MCF 10A (cell line): ENCODE measurements at regions not wholly inside any gene's neighbourhood (a gene's known extent, or its start where the extent isn't known, plus 50 kb on each side); places are given as distances from the start of the nearest gene placed in this dataset.

Experiments used
- BruUV-seq: library from RNA; stranded (reverse); fragments of 400-500 nt; replicated peaks from 2 replicates; lab custom pipeline; 2021; lab: Mats Ljungman, UMichigan
- CTCF ChIA-PET: fragments of 300-600 bp; sonication (Branson Sonifier 250); formaldehyde crosslinking; extraction: SDS; loops from one replicate; lab custom pipeline; 2021; ENCODE audit warnings: antibody characterized with exemption, inconsistent platforms; lab: Yijun Ruan, JAX
- POLR2A ChIA-PET: fragments of 300-600, 350-650 bp; sonication (Branson Sonifier 250); formaldehyde crosslinking; extraction: SDS; loops from one replicate; lab custom pipeline; 2020; ENCODE audit warnings: antibody characterized with exemption, inconsistent platforms; lab: Yijun Ruan, JAX
- DNase-seq: peaks from one replicate; pipeline ENCODE4 v3.0.0-alpha.2; 2018; ENCODE audit not compliant: unreplicated experiment
- H3K27ac Mint-ChIP-seq: one replicate; pipeline ENCODE4 v1.8.0; 2022; ENCODE audit warnings: mild to moderate bottlenecking, low read depth, mixed read lengths; ENCODE audit not compliant: unreplicated experiment
- H3K27me3 Mint-ChIP-seq: one replicate; pipeline ENCODE4 v1.8.0; 2022; ENCODE audit warnings: mixed read lengths; ENCODE audit not compliant: insufficient read depth, unreplicated experiment
- H3K36me3 Mint-ChIP-seq: one replicate; pipeline ENCODE4 v1.8.0; 2022; ENCODE audit warnings: mild to moderate bottlenecking, moderate library complexity, mixed read lengths; ENCODE audit not compliant: insufficient read depth, unreplicated experiment
- H3K4me1 Mint-ChIP-seq: one replicate; pipeline ENCODE4 v1.8.0; 2022; ENCODE audit warnings: mixed read lengths; ENCODE audit not compliant: insufficient read depth, unreplicated experiment
- H3K4me3 Mint-ChIP-seq: one replicate; pipeline ENCODE4 v1.8.0; 2022; ENCODE audit warnings: mild to moderate bottlenecking, moderate library complexity, mixed read lengths; ENCODE audit not compliant: unreplicated experiment
- H3K9me3 Mint-ChIP-seq: one replicate; pipeline ENCODE4 v1.8.0; 2022; ENCODE audit warnings: mixed read lengths; ENCODE audit not compliant: unreplicated experiment
- intact Hi-C: fragments of 100-400 bp; cut with micrococcal nuclease; formaldehyde crosslinking; loops from 2 replicates; pipeline ENCODE4 v1.14.1; 2022
- TF ChIP-seq, protein P1 (sequence below): fragments of 200-600 bp; IDR thresholded peaks from one replicate; pipeline ENCODE4 v1.8.0; 2022; ENCODE audit warnings: antibody characterized with exemption, mild to moderate bottlenecking; ENCODE audit not compliant: unreplicated experiment

DNA sequence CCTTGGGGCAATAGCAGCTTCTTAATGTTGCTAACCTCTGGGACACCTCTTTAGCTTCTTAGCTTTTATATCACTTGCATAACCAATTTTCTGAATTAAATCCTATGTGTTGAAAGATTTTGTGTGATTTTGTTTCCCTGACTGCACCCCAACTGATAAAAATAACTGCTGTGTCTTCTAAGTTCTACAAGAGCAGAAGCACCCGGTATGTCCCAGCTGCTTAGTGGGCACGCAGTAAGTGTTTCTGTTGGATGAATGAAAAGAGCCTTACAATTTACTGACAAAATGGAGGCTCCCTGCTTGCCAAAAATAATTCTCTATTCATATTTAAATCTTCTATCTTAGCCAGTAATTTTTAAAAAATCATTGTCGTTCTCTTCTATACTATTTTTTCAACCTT lies 53.1 kb upstream of the GALNT5 start:
- BruUV-seq: no TSS peak
- Mint-ChIP-seq H3K27me3 (no peaks in the 10 kb centered on the region), H3K36me3 (no peaks in the 10 kb centered on the region), H3K27ac (no peak overlapping the region), H3K9me3 (peaks cover 8% of the 10 kb centered on the region), H3K4me3 (no peak overlapping the region), H3K4me1 (no peaks in the 10 kb centered on the region)
- intact Hi-C loops: no loop called here
- ChIA-PET POLR2A (no interaction called here), CTCF (interaction anchor here (0.7 to 1.2 kb wide), 2 partner anchors 11 to 30 kb away, joined by 3 read pairs; no protein-coding TSS in a partner anchor)
- TF ChIP-seq, protein P1, sequence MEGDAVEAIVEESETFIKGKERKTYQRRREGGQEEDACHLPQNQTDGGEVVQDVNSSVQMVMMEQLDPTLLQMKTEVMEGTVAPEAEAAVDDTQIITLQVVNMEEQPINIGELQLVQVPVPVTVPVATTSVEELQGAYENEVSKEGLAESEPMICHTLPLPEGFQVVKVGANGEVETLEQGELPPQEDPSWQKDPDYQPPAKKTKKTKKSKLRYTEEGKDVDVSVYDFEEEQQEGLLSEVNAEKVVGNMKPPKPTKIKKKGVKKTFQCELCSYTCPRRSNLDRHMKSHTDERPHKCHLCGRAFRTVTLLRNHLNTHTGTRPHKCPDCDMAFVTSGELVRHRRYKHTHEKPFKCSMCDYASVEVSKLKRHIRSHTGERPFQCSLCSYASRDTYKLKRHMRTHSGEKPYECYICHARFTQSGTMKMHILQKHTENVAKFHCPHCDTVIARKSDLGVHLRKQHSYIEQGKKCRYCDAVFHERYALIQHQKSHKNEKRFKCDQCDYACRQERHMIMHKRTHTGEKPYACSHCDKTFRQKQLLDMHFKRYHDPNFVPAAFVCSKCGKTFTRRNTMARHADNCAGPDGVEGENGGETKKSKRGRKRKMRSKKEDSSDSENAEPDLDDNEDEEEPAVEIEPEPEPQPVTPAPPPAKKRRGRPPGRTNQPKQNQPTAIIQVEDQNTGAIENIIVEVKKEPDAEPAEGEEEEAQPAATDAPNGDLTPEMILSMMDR: no peak
- DNase-seq: no peak

DNA sequence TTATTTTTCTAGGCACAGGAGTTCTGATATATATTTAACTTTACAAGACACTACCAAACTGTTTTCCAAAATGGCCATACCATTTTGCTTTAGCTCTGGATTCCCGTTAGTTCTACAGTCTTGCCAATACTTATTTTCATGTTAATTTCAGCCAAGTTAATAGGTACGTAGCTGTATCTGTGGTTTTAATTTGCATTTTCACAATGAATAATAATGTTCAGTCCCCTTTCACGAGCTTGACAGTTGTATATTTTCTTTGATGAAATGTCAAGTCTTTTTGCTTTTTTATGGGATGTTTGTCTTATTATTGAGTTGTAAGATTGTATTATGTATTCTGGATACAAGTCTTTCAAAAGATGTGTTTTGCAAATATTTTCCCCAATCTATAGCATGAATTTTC lies 50.6 kb upstream of the GALNT5 start:
- DNase-seq: no peak
- H3K27ac Mint-ChIP-seq: no peak overlapping the region
- no peaks in the 10 kb centered on the region for H3K4me1 Mint-ChIP-seq
- no peaks in the 10 kb centered on the region for H3K36me3 Mint-ChIP-seq
- ChIA-PET POLR2A (interaction anchor here (0.8 kb wide), 1 partner anchor 864 kb away, joined by 7 read pairs; no protein-coding TSS in a partner anchor), CTCF (interaction anchor here (1.8 kb wide), 1 partner anchor 95 kb away, joined by 8 read pairs; no protein-coding TSS in a partner anchor)
- no peak overlapping the region for H3K4me3 Mint-ChIP-seq
- no peaks in the 10 kb centered on the region for H3K9me3 Mint-ChIP-seq
- BruUV-seq: no TSS peak
- intact Hi-C loops: no loop called here
- TF ChIP-seq, protein P1: no peak
- H3K27me3 Mint-ChIP-seq: no peaks in the 10 kb centered on the region
